GM03348 (cell line): ENCODE measurements at regions not wholly inside any gene's neighbourhood (a gene's known extent, or its start where the extent isn't known, plus 50 kb on each side); places are given as distances from the start of the nearest gene placed in this dataset.

Experiments used
- DNase-seq: peaks from one replicate; pipeline ENCODE4 v3.0.0; 2012; ENCODE audit warnings: low spot score

DNA sequence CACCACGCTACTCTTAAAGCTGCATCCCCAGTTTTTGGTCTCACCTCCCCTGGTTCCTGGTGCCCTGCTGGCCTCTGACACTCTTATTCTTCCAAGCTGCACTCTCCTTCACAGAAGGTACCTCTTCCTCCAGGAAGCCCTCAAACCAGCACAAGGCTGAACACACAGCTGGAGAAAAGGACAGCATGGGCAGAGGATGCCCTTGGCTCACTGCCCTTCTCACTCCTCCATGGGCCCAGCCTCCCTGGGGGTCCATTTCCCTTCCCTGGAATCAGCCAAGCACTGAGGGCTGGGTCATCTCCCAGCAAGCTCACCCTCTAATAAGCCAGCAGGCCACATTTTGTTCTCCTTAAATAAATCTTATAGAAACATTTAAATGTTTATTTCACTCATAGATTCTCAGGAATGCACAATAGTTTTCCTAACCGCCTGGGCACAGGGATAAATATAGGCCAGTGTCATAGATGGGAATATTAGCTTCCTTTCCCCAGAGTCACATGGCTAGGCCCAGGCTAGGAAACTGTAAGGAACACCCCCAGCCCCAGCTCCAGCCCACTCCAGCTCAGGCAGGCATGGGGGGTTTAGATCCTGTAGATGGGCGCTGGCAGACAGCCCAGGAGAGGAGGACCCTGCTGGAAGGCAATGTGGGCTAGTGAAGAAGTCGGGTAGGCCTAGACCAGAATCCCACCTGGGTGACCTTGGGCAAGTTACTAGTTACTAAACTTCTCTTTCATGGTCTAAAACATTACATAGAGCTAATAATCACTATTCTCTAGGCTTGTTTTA lies 51.5 kb downstream of the IRAG1 start:
- DNase-seq: no peak

DNA sequence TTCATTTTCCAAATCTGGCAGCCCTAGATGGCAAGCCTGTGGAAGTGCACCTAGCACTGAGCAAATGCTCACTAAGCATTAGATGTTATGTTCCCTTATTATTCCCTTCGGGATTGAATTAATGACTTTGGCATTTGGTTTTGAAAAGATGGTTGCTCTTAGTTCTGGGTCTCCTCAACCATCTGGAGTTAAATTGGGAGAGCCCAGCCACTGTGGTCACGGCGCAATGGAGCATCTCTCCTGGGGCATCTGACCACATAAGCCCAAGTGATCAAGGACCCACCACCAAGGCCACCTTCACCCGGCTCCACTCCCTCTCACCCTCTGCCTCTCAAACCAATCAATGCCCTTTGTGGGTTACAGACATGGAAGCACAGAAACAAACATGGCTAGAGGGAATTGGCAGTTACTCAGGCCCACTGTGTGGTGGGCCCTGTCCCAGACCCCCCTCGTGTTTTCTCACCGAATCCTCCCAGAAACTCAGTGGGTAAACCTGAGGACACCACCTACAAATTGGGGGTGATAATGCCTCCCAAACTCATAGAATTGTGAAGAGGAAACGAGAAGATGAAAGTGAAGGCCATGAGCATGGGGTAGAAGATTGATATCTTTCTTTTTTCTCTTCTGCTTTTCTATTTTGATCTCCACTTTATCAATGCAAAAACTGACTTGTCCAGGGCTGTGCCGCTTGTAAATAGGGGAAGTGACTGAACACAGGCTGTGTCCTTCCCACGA lies 52.2 kb downstream of the IRAG1 start:
- no peak for DNase-seq

DNA sequence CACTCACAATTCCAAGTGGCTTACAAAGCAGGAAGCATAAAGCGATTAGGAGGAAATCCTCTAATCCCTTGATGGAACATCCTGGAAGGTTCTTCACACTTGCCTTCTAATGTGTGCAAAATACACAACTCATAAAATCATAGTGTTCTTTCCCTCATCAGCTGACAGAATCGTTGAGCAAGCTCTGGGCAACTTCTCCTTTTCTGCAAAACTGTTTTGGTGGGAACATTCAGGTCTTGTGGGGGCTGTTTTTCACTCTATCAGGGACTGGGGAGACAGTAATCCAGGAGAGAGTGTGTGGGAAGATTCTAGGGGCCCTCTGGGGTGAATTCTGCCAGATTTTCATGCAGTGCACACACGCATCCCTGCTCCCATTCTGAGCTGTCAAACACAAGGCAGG lies 53.2 kb downstream of the IRAG1 start:
- no peak for DNase-seq

DNA sequence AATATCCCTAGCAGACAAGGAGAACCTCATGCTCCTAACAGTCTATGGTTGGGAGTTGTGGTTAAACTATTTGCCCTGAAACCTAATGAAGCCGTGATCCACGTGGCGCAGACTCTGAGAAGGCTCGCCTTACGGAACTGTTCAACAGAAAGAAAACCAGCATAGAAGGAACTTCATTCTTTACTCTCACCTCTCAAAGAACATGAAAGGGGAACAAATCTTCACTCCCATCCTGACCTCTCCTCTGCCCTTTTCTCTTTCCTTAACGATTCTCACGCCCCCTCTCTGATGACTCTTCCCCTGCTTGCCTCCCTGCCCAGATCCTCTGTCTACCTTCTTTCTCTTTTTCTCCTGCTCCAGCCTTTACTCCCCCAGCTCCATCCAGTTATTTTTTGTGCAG lies 54.2 kb downstream of the IRAG1 start:
- DNase-seq: no peak

DNA sequence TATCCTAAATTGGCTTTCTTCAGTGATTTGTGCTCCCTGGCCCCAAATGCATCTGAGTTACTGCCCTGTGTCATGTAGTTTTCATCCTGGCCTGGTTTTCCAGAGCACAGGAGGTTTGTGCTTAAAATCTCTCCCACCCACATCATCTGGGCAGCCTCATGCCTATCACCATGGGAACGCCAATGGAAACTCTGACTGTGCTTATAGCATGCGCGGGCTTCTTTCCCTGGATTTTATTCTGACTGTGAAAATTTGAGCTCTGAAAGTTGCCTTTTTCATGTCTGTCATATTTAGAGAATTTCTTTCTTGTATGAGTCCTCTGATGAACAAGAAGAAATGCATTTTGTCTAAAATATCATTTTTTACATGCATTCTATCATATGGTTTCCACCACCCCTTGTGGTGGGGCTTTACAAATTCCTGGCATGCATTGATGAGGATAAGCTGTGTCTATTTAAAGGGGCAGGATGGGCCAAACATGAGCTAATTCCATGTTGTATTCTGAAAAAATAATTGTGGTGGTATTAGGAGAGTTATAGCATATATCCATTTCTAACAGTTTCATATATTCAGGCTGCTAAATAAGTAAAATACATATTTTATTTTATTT lies 55.1 kb downstream of the IRAG1 start:
- no peak for DNase-seq

DNA sequence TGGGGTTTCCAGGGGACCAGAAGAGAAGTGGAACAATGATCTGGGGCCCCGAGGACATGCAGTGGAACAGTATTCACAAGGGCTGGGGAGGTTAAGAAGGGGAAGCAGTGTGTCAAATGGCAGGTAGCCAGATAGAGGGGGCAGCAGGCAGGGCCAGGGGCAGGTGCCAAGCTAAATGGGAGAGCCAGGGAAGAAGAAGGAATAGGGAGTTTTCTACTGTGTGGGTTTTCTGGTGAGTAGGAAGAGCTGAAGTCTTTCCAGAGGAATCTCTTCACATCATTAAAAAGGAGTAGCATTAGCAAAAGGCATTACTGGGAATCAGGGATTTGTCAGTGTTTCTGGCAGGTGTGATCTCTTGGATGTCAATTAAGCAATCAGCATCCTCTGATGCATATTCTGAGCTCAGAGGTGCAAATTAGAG lies 55.8 kb downstream of the IRAG1 start:
- no peak for DNase-seq

DNA sequence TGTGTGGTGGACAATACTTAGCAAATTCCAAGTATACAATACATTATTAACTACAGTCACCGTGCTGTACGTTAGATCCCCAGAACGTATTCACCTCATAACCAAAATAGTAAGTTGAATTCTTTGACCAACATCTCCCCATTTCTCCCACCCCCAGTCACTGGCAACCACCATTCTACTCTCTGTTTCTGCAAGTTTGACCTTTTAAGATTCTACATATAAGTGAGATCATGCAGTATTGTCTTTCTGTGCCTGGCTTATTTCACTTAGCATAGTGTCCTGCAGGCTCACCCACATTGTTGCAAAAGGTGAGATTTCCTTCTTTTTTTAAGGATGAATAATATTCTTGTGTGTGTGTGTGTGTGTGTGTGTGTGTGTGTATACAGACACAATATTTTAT lies 59.1 kb downstream of the IRAG1 start:
- DNase-seq: no peak

DNA sequence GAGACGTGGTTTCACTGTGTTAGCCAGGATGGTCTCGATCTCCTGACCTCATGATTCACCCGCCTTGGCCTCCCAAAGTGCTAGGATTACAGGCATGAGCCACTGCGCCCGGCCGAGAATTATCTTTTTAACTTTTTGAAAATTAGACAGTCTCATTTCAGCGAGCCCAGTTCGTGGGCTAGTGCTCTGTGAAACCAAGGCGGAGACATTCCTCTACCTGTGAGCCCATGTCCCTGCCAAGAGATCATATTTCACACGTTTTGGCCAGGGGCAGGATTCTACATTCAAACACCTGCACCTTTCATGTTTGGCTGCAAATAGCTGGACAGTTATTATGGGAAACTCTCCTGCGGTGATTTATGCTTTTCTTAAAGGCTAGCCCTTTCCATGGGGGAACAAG lies 60.3 kb downstream of the IRAG1 start:
- DNase-seq: no peak

DNA sequence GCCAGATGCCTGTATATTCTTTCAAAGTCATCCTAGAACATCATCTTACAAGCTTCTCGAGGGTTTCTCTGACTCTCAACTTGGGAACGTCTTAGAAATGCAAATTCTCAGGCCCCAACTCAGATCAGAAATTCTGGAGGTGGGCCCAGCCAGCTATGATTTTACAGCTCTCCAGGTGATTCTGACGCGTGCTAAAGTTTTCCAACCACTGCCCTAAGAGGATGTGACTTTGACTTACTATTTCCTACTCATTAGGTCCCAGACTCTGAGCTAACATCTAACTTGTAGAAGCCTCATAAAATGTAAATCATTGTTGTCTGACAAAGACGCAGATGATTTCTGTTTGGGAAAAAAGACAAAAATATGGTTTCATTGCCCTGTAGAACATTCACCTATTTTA lies 61.1 kb downstream of the IRAG1 start:
- no peak for DNase-seq

DNA sequence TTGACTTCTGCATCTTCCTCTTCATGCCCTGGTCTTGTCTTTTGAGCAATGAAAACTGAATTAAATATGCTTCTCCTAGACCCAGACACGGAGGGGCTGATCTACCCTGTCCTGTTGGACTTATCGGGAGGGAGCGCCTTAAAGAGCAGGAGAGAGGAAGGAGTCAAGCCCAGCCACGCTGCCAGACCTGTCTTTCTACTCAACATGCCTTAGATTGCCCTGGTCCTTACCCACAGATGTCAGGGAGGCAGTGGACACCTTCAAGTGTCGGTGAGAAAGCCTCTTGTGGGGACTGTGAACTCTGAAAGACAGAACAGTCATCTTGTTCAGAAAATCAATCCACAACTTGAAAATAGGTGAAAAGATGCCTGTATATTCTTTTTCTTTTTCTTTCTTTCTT lies 61.8 kb downstream of the IRAG1 start:
- no peak for DNase-seq

DNA sequence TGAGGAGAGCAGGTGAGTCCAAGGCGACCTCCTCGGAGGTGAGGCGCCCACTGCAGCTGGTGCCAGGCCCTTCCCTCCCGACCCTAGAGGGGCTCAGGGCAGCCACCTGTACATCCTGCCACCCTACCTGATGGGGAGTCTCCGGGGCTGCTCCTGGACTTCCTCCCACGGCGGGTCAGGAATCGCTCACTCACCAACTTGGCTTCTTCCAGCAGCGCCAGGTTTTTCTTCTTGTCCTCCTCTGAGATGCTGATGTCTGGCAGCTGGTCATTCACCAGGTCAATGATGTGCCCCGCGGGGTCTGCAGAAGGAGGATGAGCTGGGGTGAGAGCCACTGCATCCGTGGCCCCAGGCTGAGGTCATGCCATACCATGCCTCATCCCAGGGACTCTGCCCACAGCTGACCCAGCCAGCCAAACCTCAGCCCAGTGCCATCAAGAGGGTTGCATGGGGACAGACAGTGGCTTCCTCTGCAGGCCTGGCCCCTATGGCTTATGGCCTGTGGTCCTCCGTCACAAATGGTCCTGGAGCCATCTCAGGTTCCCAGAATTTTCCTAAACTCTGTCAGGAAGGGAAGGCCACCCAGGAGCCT lies 61.0 kb upstream of the LYVE1 start:
- no peak for DNase-seq

DNA sequence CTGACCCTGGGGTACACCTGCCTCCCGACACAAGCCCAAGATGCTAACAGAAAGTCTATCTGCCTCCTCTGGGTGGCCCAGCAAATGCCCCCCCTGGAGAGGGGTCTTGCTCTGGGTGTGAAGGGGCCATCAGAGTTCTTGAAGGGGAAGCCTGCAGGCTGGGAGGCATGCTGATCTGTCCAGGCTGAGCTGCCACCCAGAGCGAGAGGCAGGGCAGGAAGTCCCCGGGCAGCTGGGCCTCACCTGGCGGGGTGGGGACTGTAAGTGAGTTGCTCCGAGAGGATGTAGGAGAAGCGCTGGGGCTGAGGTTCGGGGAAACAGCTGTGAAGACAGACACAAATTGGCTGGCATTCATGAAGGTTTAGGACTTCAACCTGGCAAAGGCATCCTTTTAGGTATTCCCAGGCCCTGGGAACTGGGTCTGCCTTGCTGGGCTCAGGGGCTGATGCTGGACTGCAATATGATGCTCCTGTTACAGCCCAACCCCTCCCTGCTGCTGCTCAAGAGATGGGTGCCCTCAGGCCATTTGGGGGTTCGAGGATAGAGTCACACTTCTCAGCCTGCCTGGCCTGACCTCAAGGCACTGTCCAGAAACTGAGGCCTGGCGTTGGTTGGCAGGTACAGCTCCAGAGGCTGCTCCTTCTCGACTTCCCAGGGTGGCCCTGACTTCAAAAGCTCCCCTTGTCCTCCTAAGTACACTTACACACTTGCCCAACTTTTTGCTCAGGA lies 60.2 kb upstream of the LYVE1 start:
- no peak for DNase-seq

DNA sequence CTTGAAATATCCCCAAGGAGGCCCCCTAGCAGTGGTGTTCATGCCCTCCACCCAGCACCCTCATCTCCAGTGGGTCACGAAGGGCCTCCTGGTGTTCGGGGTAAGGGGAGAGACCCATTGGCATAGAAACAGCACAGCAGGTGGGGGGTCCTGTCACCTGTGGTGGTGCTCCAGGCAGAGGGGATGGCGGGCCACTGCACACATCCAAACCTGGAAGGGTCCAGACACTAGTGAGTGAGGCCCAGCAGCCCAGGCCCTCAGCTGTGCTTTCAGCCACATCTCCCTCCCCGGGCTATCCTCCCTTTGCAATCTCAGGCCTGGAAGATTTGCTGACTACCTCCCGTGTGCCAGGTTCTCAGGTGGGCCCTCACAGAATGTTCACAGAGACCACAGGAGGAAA lies 59.4 kb upstream of the LYVE1 start:
- DNase-seq: no peak

DNA sequence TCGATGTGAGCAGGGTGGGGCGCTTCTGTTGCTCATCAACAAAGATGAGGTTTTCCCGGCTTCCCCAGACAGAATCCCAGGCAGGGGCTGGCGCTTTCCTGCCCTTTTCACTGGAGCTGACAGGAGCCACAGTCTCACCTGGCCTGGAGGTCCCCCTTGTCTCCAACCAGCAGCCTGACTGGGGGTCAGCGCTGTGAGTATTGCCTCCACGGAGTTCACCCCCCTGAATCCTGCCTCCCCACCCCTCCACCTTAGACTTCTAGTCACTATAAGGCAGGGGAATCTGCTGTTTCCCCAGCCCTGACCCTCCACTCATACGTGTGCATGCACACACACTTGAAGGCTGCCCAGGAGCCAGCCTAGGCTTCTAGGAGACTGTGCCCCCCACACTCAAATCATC lies 58.8 kb upstream of the LYVE1 start:
- no peak for DNase-seq

DNA sequence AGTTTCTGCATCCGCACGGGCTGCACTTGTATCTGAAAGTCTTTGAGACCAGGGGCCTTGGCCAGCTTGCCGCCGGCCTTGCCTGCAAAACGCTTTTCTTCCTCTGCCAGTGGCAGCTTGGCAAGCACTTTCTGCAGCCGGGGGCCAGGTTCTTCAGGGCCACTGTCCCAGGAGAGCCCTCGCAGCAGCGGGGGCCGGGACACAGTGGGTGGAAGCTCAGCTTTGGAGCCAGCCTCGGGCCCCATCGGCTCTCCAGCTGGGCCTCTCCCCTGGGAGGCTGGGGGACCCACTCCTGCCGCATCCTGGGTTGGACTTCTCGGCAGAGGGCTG lies 57.5 kb upstream of the LYVE1 start:
- DNase-seq: no peak

DNA sequence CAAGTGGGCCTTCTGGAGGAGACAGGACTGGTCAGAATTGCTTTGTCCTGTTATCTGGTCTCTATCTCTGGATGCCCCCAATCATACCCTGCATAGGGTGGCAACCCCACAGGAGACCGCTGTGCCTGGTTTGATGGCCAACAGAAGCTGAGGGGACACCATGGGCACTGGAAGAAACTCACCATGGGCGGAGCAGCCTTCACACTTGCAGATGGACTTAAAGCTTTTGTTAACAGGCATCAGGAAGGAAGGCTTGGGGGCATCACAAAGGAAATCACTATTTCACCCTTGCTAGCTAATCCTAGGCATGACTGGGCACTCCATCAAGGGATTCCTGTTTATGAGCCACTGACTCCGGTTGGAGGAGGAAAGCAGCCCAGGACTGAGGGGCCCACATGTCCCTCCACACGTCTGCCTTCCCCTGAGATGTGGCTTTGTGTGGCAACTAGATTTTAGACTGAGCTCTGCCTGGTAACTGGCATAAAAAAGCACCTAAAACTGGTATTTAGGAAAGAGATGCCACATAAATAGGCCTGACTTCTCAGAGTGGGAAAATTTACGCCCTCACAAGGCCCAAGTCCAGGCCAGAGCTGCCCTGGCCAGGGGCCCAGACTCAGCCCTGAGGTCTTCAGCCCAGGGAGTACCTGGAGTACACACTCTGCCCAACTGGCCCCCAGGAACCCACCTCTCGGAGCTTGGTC lies 57.0 kb upstream of the LYVE1 start:
- no peak for DNase-seq

DNA sequence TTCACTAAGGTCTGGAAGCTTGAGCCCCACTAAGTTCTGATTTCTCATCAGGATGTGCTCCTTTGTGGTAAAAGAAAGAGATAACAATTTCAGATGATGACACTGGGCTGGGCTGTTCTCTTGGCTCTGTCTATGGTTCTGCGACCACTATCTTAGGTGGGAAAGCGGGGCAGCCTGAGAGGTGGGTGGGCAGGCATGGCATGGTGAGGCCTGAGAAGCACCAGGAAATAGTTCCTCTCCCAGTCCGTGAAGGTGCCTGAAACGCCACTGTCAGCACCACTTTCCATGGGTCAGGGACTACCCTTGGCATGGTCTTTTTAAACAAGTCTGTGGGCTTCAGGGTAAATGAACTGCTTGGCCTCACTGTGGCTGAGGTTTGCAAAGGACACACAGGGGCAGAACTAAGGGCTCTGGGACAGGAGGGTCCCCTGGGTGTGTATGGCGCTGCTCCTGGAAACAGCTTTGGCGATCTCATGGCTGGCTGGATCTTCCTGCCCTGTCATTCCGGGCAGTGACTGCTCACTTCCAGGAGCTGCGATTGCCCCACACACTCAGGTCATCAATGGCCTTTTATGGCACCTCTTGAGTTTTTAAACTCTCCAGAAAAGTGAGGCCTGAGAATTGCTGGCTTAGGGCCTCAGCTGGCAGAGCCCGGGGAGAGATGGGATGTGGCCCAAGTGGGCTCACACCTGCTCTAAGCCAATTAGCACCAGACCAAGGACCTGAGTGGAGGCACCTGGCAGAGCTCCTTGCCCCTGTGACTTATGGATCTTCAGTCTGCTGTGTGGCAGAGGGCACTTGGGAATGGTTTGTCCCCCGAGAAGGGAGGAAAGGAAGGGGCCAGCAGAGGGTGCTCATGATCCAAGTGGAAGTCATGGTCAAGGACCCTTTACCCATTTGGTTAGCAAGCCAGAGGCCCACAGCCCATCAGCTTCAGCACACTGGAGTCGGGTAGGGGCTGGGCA lies 55.6 kb upstream of the LYVE1 start:
- DNase-seq: peak; percentile 51

DNA sequence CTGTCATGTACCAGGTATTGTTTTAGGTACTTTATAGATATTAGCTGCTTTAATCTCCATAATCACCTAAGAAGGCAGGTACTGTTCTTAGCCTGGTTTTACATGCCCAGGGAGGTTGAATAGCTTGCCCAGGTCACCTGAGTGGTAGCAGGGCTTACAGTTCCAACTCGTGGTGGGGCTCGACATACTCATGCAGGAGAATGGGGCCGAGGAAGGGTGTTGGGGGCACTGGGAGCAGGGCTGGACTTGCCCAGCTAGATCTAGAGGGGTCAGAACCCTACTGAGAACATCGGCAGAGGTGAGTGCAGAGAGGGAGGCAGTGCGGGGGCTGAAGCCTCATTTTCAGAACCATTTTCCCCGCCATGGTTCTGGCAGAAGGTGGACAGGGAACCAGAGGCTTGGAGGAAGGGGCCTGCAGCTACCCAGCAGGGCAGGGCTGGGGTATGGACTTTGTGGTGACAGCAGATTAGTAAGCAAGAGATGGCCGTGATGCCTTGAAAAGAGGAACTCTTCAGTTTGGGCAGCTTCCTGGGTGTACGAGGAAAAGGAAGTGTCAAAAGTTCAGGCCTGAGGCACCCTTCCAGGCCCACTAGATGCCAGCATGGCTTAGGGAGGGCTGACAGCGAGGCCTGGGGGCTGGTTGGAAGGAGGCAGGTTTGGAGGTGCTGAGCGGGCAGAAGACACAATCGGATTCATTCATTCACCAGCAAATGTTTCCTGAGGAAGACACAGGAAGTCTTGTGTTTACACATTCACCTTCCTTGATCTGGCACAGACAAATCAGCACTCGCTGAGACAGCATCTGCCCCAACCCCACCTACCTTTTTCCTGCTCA lies 54.7 kb upstream of the LYVE1 start:
- no peak for DNase-seq

DNA sequence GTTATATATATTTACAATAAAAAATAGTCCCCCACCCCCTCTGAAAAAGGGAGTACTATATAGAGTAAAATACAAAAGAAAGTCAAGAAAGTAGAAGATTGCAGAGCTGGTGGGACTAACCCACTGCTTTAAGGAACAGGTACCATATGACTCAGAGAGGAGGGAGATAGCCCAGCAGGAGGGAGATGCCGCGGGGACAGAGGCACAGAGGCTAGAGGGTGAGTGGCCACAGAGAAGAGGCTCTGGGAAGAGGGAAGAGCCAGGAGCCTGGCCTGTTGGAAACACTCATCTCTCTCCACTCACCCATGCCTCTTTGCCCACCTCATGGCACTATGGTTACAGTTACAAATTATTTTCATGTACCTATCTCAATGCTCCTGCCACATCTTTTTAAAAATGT lies 53.6 kb upstream of the LYVE1 start:
- DNase-seq: no peak
